AML-193 (cell line): ENCODE measurements at regions not wholly inside any gene's neighbourhood (a gene's known extent, or its start where the extent isn't known, plus 50 kb on each side); places are given as distances from the start of the nearest gene placed in this dataset.
"Not testable (repeated sequence)": the region's sequence is repeated elsewhere in the genome, so short reads cannot be mapped to it uniquely, and the experiment has no call there.

Experiments used
- DNase-seq, 2 experiments: peaks; one replicate each; lab custom pipeline; 2025; lab: John Stamatoyannopoulos, UW

DNA sequence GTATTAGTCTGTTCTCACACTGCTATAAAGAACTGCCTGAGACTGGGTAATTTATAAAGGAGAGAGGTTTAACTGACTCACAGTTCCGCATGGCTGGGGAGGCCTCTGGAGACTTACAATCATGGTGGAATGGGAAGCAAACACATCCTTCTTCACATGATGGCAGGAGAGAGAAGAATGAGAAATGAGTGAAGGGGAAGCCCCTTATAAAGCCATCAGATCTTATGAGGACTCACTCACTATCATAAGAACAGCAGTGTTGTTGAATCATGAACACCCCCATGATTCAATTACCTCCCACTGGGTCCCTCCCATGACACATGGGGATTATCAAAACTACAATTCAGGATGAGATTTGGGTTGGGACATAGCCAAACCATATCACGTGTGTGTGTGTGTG lies 1764.4 kb upstream of the SEL1L start:
- DNase-seq, result not testable (repeated sequence)

DNA sequence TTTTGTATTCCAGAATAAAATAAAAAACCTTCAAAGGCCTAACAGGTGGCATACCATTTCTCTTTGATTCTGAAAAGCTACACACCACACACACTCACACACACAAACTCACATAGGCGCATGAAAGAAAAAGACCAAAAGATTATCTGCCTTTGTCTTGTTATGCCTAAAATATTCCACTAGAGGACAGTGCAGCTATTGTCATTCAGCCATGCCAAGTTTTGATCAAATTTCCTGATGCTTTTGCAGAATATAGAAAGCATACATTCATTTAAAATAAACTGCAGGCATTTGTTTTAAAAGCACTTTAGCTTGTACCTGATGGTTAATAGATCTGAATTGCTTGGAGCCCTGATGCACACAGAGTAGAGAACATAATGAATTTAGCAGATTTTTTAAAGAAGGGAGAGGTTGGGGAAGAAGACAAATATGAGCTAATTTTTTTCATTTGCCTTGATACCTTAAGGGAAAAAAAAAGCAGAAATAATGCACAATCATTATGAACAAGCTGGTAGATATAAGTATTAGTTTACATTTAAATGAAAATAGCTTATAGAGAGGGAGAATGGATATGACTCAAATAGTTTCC lies 1766.9 kb upstream of the SEL1L start:
- peak; percentile 57 to 58 for DNase-seq

DNA sequence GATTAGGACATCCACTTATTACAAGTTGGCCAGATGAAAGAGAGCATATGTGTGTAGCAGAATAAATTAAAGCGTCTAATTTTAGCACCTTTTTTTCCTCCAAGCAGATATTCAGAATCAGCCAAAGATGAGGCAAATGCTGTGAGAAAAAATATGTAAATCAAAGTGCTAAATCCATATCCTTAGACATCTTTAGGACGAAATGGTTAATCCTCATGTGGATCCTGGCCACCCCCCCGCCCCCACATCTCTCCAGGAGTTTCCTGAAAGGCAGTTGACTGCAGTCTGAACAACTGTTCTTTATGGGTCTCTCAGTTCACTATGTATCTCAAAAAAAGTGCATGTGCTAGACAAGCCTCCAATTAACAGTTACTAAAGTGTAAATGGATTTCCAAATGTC lies 1768.1 kb upstream of the SEL1L start:
- no peak for DNase-seq

DNA sequence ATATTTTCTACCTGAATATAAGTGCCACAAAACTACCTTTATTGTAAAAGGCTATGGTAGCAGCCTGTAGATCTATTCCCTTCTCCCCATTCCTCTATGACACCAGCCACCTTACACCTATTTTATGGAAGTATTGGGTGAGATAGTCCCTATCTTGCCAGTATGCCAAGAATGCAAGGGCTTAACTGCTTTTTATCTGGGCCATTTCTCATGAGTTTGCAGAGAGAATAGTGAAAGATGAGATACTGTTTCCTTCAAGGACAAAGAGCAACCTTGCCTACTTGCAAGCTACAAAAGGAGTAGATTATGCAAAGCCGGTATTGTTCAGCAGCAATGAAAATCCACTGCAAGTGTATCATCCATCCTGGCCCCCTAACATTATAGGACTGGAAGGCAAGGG lies 1775.6 kb upstream of the SEL1L start:
- DNase-seq, result no peak

DNA sequence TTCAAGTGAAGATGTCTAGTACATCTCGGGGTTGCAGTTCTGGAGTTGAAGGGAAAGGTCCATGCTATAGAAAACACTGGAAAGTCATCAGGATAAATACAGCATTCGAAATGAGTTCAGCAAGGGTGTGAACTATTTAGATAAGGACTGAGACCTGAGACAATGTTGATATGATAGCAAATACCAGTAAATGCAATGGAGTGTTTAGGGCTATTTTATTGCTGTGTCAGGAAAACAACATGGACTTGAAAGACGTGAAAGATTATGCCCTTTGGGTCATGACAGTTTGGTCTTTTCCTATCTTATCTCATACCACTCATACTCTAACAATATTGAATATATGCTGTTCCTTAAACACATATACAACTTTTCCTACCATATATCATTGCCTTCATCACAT lies 1776.2 kb upstream of the SEL1L start:
- DNase-seq, result no peak

DNA sequence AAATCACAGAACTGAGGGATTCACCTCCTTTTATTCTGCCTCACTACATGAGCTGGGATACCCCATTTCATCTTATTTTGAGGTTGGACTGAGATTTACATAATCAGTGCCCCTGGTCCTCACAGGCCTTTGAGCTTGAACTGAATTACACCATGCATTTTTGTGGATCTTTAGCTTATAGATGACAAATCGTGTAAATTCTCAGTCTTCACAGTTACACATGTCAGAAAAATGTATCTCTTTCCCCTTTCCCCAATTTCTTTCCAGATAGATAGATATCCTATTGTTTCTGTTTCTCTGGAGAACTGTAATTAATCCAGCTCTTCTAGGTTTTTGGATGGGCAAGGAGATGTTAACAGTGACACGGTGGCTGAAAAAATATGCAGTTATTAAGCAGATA lies 1778.9 kb upstream of the SEL1L start:
- DNase-seq, result no peak

DNA sequence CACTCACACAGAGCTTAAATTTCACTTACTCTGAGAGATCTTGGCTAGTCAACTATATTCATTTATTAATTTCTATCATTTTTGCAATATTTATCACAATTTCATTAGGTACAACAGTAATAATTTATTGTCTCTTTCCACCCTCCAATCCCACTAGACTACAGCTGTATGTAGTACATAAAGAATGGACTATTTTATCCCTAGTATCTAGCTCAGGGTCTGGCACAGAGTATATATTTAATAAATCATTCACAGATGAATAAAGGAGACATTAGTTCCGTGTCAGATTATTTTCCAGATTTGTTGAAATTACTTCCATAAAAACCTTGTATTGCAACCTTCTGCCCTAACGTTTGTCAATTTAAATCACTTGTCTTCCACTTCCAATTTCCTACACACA lies 1781.1 kb upstream of the SEL1L start:
- no peak for DNase-seq

DNA sequence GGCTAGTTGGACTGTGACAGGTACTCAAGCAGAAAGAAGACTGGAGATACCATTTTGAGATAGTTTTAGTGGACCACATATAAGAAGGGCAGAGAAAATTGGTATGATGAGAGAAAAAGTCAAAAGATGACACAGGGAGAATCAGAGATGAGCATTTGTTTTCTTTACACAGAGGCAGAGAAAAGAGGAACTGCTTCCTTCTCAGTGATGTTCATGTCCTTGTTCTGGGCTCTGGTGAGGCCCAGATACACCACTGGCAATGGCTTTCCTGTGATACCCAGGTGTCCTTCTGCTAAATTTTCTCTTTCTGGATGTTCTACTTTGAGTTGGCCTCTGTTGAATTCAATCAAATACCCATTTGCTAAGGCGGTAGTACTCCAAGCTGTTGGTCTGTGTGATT lies 1782.7 kb upstream of the SEL1L start:
- no peak for DNase-seq

DNA sequence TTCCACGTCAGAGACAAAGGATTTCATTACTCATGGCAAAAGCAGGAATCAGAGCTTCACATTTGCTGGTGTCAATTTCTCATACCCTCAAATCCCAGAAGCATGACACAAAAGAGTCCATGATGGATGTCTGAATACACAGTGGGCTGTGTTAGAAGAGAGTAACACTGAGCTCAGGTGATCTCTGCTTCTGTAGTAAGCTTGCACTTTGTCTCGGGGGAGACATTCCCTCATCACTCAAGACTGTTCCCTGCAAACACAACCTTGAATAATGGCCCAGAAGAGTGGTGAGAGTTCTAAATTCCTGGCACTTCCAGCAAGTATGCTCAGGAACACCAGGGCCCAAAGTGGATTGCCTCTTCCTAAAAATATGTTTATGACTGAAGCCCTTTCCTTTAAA lies 1787.2 kb upstream of the SEL1L start:
- no peak for DNase-seq

DNA sequence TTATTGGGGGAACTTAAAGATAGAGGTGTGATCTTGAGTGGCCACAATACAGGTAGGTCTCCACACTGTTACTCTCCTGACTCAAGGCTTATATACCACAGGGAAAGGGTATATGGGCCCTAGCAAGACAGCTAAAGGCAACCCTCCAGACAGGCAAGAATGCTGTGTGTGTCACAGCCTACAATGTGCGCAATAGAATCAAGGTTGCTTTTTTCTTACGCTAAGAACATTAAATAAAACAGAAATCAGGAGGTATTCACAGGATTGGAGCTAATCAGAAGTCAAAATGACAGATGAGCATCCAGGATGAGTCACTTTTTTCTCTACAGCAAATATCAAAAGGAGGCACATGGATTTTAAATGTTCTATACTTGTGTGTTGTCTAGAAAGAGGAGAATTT lies 1797.9 kb upstream of the SEL1L start:
- DNase-seq, result no peak

DNA sequence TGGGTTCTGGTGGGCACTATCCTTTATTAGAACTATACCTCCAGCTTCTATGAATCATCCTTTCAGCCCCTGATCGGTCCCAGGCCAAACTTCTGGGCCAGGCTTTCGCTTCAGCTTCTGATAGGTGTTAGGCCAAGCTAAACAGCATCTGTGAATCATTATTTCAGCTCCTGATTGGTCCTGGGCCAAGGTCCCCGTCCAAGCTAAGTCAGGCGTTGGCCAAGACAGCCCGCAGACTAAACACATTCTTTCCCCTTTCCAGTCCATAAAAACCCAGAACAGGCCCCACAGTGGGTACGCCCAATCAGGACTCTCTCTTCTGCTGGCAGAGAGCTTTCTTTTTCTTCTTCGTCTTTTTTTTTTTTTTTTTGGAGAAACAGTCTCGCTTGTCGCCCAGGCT lies 1808.9 kb upstream of the SEL1L start:
- no peak for DNase-seq

DNA sequence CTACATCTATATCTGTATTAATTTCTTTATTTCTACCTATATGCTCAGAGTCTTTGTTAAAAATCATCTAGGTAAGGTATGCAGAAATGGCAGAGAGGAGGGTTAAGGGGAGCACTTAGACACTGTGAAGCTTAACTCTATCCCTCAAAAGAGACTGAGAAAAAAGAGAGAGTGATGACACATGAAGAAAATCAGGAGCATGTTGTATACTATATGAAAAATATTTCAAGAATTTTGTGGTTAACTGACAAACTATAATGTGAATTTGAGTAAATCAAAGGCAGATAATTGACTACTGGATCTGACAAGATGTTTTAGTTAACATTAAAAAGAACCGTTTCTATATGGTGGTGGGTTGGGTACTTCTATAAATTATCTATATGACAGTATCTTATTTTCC lies 1814.2 kb upstream of the SEL1L start:
- no peak for DNase-seq

DNA sequence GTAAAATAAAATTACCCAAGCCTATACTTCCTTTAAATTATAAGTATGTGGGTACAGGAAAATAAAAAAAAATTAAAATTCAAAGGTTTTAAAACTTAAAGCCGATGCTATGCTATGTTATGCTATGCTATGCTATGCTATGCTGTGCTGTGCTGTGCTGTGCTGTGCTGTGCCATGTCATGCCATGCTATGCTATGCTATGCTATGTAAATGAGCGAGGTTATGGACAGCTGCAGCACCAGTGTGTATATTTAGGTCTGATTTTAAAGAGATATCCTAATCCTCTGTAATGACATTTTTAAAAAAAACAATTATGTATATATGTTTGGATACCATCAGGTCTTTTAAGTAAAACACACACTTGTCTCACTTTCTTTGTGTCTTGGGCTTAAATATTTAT lies 1822.0 kb upstream of the SEL1L start:
- DNase-seq, result no peak

DNA sequence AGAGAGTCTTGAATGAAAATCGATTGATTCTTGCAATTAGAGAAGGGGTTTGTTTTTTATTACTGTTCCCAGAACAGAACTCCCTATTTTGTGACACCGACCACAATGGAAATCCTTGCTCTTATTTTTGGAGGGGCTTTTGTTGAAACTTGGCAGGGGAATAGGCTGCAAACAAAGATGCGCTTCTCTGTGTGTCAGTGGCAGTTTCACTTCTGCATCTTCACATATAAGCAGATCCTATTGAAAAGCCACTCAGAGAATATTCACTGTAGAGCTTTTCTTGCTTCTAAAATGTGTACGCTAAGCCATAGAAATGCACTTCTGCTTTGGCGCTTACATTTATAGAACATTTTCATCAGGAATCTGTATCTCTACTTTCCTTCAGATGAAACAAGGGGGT lies 1822.4 kb upstream of the SEL1L start:
- DNase-seq, result no peak

DNA sequence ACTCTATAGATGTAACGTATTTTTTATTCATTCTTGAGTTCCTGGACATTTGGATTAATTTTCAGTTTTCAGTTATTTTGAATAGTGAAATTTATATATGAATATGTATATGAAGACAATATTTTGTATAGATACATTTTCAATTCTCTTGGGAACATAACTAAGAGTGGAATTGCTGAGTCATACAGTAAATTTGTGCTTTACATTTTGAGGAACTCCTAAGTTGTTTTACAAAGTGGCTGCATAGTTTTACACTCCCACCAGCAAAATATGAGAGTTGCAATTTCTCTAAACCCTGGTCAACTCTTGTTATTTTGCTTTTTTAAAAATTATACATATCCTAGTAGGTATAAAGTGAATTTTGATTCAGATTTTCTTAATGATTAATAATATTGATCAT lies 1838.6 kb upstream of the SEL1L start:
- DNase-seq, result peak in 1 of 2 experiments; percentile 3

DNA sequence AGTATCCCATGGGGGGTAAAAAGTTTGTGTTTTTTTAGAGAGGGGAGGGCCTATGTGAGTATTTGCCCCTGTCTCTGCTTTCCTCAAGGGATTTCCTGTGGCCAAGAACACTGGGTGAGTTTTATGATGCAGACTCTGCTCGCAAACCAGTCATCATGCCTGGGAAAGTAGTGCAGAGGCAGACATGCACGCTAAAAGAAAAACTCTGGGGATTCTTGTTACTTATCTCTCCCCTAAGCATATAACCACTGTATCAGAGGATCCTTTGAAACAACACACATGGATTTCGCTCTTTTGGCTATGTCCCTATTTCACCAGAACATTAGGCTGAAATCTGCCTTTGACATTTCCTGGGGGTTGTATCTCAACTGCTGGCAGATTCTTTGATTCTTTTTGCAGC lies 1845.8 kb upstream of the SEL1L start:
- DNase-seq, result no peak

DNA sequence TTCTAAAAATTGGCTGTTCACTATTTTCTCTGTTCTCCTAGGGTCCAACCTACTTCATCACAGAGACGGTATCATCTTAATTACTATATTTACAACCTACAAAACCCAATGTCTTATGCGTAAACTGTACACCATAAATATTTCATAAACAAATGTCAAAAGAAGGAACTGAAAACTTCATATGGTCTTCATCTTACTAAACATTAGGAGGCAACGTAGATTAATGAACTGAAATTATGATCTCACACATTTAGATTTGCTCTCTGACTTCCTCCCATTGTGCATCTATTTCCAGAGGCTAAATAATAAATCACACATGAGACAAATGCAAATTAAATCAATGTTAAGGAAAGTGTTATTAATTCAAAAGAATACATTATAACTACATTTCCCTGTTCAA lies 1850.6 kb upstream of the SEL1L start:
- no peak for DNase-seq

DNA sequence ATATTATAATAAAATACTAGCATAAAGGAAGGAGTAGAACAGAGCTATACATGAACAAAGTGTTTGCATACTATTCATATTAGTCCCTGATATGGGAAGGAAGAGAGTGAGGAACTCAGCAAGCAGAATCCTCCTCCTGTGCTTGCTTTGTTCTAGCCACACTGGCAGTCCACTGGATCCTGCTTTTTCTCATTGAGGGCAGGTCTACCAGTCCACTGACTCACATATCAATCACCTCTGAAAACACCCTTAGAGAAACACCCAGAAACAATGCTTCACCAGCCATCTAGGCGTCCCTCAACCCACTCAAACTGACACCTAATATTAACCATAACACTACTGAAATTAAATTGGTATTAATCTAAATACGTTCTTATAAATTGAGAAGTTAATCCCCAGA lies 1861.7 kb upstream of the SEL1L start:
- DNase-seq, result no peak

DNA sequence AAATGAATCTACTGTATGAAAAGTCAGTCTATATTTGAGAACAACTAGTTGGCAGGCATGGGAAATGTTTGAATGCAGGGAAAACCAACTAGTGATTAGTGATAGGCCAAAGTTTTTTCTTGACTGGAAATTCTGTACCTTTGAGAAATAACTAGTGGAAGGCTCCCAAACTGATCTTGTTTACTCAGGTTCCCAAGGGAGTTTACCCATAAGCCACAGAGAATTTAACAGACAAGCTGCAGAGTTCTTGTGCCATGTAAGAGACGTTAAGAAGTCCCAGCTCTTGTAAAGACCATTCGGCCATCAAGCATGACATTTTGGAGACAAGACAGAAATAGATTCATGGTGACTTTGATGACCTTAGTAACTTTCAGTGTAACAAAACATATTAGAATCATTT lies 1882.8 kb upstream of the SEL1L start:
- DNase-seq, result no peak

DNA sequence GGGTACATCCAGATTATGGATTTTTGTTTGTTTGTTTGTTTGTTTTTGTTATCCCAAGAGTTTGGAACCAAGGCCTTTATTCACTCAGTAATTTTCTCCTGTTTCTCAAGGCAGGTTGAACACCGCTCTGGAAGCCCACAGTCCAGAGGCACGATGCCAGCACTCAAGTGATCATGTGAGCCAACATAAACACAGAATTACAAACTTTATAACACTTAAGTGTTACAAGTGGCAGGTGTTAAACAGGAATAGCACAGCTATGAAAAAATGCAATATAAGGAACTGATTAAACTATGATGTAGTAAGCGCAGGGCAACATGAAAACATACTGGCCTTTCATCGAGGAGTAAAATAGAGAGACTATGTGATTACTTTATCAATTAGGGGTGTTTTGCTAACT lies 1885.8 kb upstream of the SEL1L start:
- DNase-seq, result no peak

DNA sequence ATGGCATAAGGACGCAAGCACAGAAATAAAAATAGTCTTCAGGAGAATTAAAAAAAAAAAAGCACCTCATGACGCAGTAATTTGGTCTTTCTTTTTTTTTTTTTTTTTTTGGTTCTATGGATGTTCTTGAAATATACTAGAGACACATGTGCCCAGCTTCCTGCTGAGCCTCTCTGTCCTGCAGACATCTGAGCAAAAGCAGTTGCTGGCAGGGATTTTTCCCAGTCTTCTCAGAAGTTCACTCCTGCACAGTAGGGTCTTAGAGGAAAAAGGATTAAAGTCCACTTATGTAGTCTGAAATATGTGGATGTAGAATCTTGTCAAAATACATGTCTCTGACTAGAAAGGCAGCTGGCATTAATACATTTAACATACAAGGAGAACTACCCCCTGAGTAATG lies 1888.1 kb upstream of the SEL1L start:
- DNase-seq, result no peak

DNA sequence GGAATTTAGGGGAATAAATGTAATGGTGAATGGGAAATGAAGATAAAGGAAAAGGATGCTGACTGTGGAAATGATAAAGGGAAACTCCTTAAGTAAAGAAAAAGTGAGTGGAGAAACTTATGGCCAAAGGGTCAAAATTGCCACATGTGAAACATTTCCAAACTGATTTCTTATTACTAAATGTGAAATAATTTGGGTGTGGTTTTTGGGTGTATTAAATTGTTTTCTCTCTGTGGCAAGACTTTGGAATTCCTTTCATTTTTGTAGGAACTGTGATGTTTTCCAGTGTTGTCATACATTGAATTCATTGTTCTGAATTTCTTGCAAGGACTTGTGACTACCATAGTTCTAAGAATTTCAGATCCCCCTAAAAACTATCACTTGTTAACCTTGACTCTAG lies 1891.5 kb upstream of the SEL1L start:
- no peak for DNase-seq

DNA sequence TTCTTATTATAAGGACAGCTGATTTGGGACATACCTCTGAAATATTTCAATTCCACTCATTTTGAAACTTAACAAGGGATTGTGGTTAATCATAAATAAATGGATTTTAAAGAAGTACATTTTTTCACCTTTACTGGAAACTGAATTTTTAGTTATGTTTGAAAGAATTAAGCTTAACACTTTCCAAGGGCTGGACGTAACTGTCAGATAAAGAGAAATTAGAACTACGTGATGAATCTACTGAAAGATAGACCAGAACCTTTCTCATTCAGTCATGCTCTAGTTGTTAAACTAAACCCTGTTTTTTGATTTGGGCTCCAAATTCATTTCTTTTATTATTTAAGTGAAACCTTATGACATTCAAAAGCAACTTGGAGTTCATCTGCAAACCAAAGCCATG lies 1892.1 kb upstream of the SEL1L start:
- no peak for DNase-seq

DNA sequence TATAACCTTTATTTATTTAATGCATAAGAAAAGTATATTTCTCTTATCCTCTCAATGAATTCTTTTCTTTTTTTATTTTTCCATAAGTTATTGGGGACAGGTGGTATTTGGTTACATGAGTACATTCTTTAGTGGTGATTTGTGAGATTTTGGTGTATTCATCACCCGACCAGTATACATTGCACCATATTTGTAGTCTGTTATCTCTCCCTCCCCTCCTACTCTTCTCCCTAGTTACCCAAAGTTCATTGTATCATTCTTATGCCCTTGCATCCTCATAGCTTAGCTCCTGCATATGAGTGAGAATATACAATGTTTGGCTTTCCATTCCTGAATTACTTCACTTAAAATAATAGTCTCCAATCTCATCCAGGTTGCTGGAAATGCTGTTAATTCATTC lies 1900.0 kb upstream of the SEL1L start:
- no peak for DNase-seq

DNA sequence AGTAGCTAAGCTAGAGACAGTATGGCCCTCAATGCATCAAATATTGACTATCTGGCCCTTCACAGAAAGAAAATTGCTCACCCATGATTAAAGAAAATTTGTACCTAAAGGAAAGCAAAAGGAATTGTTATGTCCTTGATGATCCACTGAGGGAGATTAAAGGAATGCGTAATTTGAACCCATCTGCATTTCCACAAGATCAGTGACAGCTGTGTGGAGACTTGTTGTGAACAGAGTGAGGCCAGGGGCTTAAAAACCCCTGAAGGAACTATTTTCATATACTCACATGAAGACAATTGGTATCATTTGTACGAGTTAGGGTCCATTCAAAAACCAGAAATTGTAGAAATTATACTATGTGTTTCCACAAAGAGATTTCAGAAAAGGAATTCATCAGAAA lies 1908.1 kb upstream of the SEL1L start:
- no peak for DNase-seq
